K562 (cell line): ENCODE measurements at regions not wholly inside any gene's neighbourhood (a gene's known extent, or its start where the extent isn't known, plus 50 kb on each side); places are given as distances from the start of the nearest gene placed in this dataset.

ENCODE experiments used
- ATAC-seq: fragments of 200-7000 bp; cut with Tn5 transposase; 3 replicates; pipeline ENCODE4 v1.9.1; 2020; ENCODE audit warnings: moderate library complexity
- BruUV-seq: library from RNA; stranded (reverse); fragments of 400-500 nt; replicated peaks from 2 replicates; lab custom pipeline; 2021; lab: Mats Ljungman, UMichigan
- CTCF ChIA-PET: fragments of 300-600 bp; formaldehyde crosslinking; extraction: SDS; loops from one replicate; lab custom pipeline; 2021; ENCODE audit warnings: low intra/inter-chr PET ratio; lab: Yijun Ruan, JAX
- POLR2A ChIA-PET: fragments of 300-600, 350-650 bp; sonication (Branson Sonifier 250); formaldehyde crosslinking; extraction: SDS; loops from one replicate; lab custom pipeline; 2021; ENCODE audit warnings: antibody characterized with exemption, inconsistent platforms; lab: Yijun Ruan, JAX
- DNase-seq, 4 experiments: peaks; one replicate each; pipeline versions ENCODE4 v3.0.0 to v3.0.0-alpha.2; 2011 to 2018; ENCODE audit warnings: low spot score in 3 of 4, mixed read lengths in 3 of 4; ENCODE audit errors: extremely low read depth in 1 of 4
- FAIRE-seq: peaks from 2 replicates; lab custom pipeline; 2011; peaks lifted over from hg19 to GRCh38; lab: Jason Lieb, UNC
- H2AFZ ChIP-seq: 2 replicates; pipeline ENCODE4 v1.6.0; 2011; ENCODE audit warnings: low read depth, low read length, control low read depth, inconsistent platforms
- H3K27ac ChIP-seq: fragments of 200-600 bp; 3 replicates; pipeline ENCODE4 v1.8.0; 2011; ENCODE audit warnings: low read depth, mild to moderate bottlenecking, control low read depth, inconsistent platforms, low read length, moderate library complexity, mixed read lengths; ENCODE audit errors: extremely low read depth
- H3K27me3 ChIP-seq, 2 experiments: fragments of 300-600 bp in 1 of 2; 2 replicates in 1 of 2; 3 replicates in 1 of 2; pipeline versions ENCODE4 v1.6.0 to v1.8.0; 2011; ENCODE audit warnings: inconsistent platforms in 2 of 2, low read length in 2 of 2, mild to moderate bottlenecking in 1 of 2, mixed read lengths in 1 of 2, moderate library complexity in 1 of 2; ENCODE audit not compliant: control insufficient read depth in 2 of 2, insufficient read depth in 2 of 2
- H3K36me3 ChIP-seq: fragments of 300-600 bp; 3 replicates; pipeline ENCODE4 v1.8.0; 2011; ENCODE audit warnings: mild to moderate bottlenecking, low read length, inconsistent platforms; ENCODE audit not compliant: control insufficient read depth, insufficient read depth
- H3K4me1 ChIP-seq, 2 experiments: fragments of 200-600 bp in 1 of 2; replicated peaks in 1 of 2; 2 replicates in 1 of 2; 3 replicates in 1 of 2; pipeline versions ENCODE4 v1.5.1 to v1.8.0; 2011; ENCODE audit warnings: inconsistent platforms in 2 of 2, low read length in 2 of 2, mild to moderate bottlenecking in 1 of 2, mixed read lengths in 1 of 2, moderate library complexity in 1 of 2; ENCODE audit not compliant: control insufficient read depth in 2 of 2, insufficient read depth in 2 of 2
- H3K4me2 ChIP-seq: 2 replicates; pipeline ENCODE4 v1.6.1; 2011; ENCODE audit warnings: low read length, control low read depth, inconsistent platforms, mixed read lengths; ENCODE audit not compliant: insufficient read depth
- H3K4me3 ChIP-seq: fragments of 200-600 bp; sonication (generic), shearing (Covaris generic); 2 replicates; pipeline ENCODE4 v1.5.1; 2016; ENCODE audit warnings: control low read depth, inconsistent platforms
- H3K79me2 ChIP-seq: fragments of 200-600 bp; 3 replicates; pipeline ENCODE4 v1.8.0; 2011; ENCODE audit warnings: low read length, inconsistent platforms; ENCODE audit not compliant: control insufficient read depth, insufficient read depth
- H3K9ac ChIP-seq, 2 experiments: 2 replicates each; pipeline versions ENCODE4 v1.6.0 to v1.6.1; 2011; ENCODE audit warnings: low read depth in 2 of 2, low read length in 2 of 2, control low read depth in 1 of 2, inconsistent platforms in 1 of 2, mild to moderate bottlenecking in 1 of 2, mixed read lengths in 1 of 2; ENCODE audit not compliant: insufficient read depth in 1 of 2
- H3K9me1 ChIP-seq: one replicate; pipeline ENCODE4 v1.6.0; 2011; ENCODE audit warnings: inconsistent platforms, mild to moderate bottlenecking, low read length, moderate library complexity; ENCODE audit not compliant: control insufficient read depth, insufficient read depth
- H3K9me3 ChIP-seq: replicated peaks from 2 replicates; pipeline ENCODE4 v1.5.1; 2011; ENCODE audit warnings: low read depth, low read length, inconsistent platforms; ENCODE audit not compliant: control insufficient read depth, insufficient read depth
- H4K20me1 ChIP-seq: replicated peaks from 2 replicates; pipeline ENCODE4 v1.6.1; 2011; ENCODE audit warnings: low read length, inconsistent platforms, mixed read lengths; ENCODE audit not compliant: control insufficient read depth, insufficient read depth
- CBFB ChIP-seq: sonication (generic); formaldehyde crosslinking; IDR thresholded peaks from 2 replicates; pipeline ENCODE4 v1.4.0; 2020; ENCODE audit warnings: mild to moderate bottlenecking, missing genetic modification reagents
- KDM2B ChIP-seq: fragments of 250-450 bp; sonication (Bioruptor Pico); IDR thresholded peaks from 2 replicates; pipeline ENCODE4 v1.8.0; 2021; ENCODE audit warnings: mild to moderate bottlenecking, moderate library complexity
- LCOR ChIP-seq: sonication (generic); formaldehyde crosslinking; IDR thresholded peaks from 2 replicates; pipeline ENCODE4 v1.8.0; 2022; ENCODE audit warnings: mild to moderate bottlenecking, missing genetic modification reagents
- ZBTB11 ChIP-seq, 3 experiments: fragments of 200-800 bp in 1 of 3; fragments of 250-450 bp in 1 of 3; fragments of 450-650 bp in 1 of 3; sonication (Bioruptor Pico) in 1 of 3; sonication (Bioruptor generic) in 1 of 3; formaldehyde crosslinking in 1 of 3; IDR thresholded peaks; 2 replicates each; pipeline versions ENCODE4 v1.6.1 to v1.8.0; 2016 to 2022; ENCODE audit warnings: mild to moderate bottlenecking in 2 of 3, missing genetic modification characterization in 2 of 3, missing compliant biosample characterization in 1 of 3, moderate library complexity in 1 of 3
- ZNF24 ChIP-seq: fragments of 450-650 bp; IDR thresholded peaks from 2 replicates; pipeline ENCODE4 v1.6.1; 2016
- WGBS: fragments of 100-300 bp; shearing (Covaris generic); methylation state at CpG from one replicate; pipeline ENCODE4 v1.1.6; 2016; ENCODE audit warnings: low coverage, mixed read lengths; ENCODE audit not compliant: insufficient coverage; ENCODE audit errors: missing lambda C conversion rate; 5-methylcytosine and 5-hydroxymethylcytosine counted together
- in situ Hi-C: fragments of 300-500 bp; cut with MboI; formaldehyde crosslinking; loops from 4 replicates; pipeline ENCODE4 v1.15.0; 2018; ENCODE audit warnings: inconsistent platforms, mixed read lengths
- intact Hi-C: fragments of 100-400 bp; cut with micrococcal nuclease; formaldehyde crosslinking; loops from 2 replicates; pipeline ENCODE4 v1.14.2; 2022

- H3K4me2 ChIP-seq, result no peak overlapping the region
- no peak overlapping the region for H2AFZ ChIP-seq
- whole genome bisulfite sequencing, result 2% methylated on average over 4 of the region's 4 CpGs
- ChIA-PET CTCF (no interaction called here), POLR2A (no interaction called here)
- H3K4me1 ChIP-seq, result no peaks in the 10 kb centered on the region
- BruUV-seq, result no TSS peak
- H3K9ac ChIP-seq, result no peak overlapping the region
- ATAC-seq (no peak), DNase-seq (no peak), FAIRE-seq (no peak)
- H3K9me3 ChIP-seq, result no peaks in the 10 kb centered on the region; the same call in 1 of the 2 replicates
- no peak overlapping the region for H3K4me3 ChIP-seq
- H3K79me2 ChIP-seq, result no peaks in the 10 kb centered on the region
- in situ Hi-C loops, result no loop called here
- intact Hi-C loops, result no loop called here
- H4K20me1 ChIP-seq, result no peaks in the 10 kb centered on the region
- no peaks in the 10 kb centered on the region for H3K9me1 ChIP-seq
- TF ChIP-seq KDM2B (CRISPR knock-in tag) (no peak), LCOR (CRISPR knock-in tag) (no peak), ZBTB11 (CRISPR knock-in tag; IDR thresholded peaks at IDR 0.05) (peak in 1 of 3 experiments; percentile 48; a peak in 2 of 6 replicates), CBFB (CRISPR knock-in tag) (no peak), ZNF24 (no peak)
- no peak overlapping the region for H3K27ac ChIP-seq
- no peaks in the 10 kb centered on the region for H3K27me3 ChIP-seq
- H3K36me3 ChIP-seq, result no peaks in the 10 kb centered on the region
These were observed 231.2 kb downstream of the DOK5 start for GRCh38 chr20:54706581-54706980.
